Transverse colon (tissue), 4 donors: ENCODE measurements at regions not wholly inside any gene's neighbourhood (a gene's known extent, or its start where the extent isn't known, plus 50 kb on each side); places are given as distances from the start of the nearest gene placed in this dataset.

Source experiments
- DNase-seq: peaks from one replicate; pipeline ENCODE4 v3.0.0-alpha.2; 2019
- H3K27ac ChIP-seq, 4 donors: fragments of 200-600 bp; sonication (generic); 2 replicates each; pipeline ENCODE4 v1.5.1; 2016 to 2018; ENCODE audit warnings: inconsistent platforms in 4 of 4
- H3K27me3 ChIP-seq: fragments of 200-600 bp; sonication (generic); 2 replicates; pipeline ENCODE4 v1.5.1; 2017; ENCODE audit warnings: inconsistent platforms
- H3K36me3 ChIP-seq, 4 donors: fragments of 200-600 bp; sonication (generic); 2 replicates each; pipeline ENCODE4 v1.5.1; 2017 to 2019; ENCODE audit warnings: inconsistent platforms in 4 of 4
- H3K4me1 ChIP-seq, 4 donors: fragments of 200-600 bp; sonication (generic); 2 replicates each; pipeline ENCODE4 v1.5.1; 2017 to 2020; ENCODE audit warnings: inconsistent platforms in 4 of 4
- H3K4me3 ChIP-seq, 4 donors: fragments of 200-600 bp; sonication (generic); 1 replicate in 1 of 4; 2 replicates in 3 of 4; pipeline versions ENCODE4 v1.5.1 to v1.6.1; 2017 to 2019; ENCODE audit warnings: inconsistent platforms in 4 of 4
- H3K9me3 ChIP-seq, 2 donors: fragments of 200-600 bp; sonication (generic); 2 replicates each; pipeline ENCODE4 v1.5.1; 2017 to 2019; ENCODE audit warnings: inconsistent platforms in 2 of 2
- EP300 ChIP-seq: sonication (generic); formaldehyde crosslinking; IDR thresholded peaks from one replicate; pipeline ENCODE4 v1.6.1; 2017; ENCODE audit warnings: antibody characterized with exemption, low read depth
- POLR2A ChIP-seq: fragments of 450-650 bp; IDR thresholded peaks from one replicate; pipeline ENCODE4 v1.6.1; 2016; ENCODE audit warnings: antibody characterized with exemption, mild to moderate bottlenecking, moderate library complexity
- POLR2AphosphoS5 ChIP-seq, 3 donors: sonication (generic); formaldehyde crosslinking; IDR thresholded peaks; one replicate each; pipeline ENCODE4 v1.6.1; 2016; ENCODE audit warnings: antibody characterized with exemption in 3 of 3
- WGBS, 2 donors: methylation state at CpG; one replicate each; pipeline ENCODE4 v1.1.5; 2018; ENCODE audit warnings: low coverage in 1 of 2; 5-methylcytosine and 5-hydroxymethylcytosine counted together
- in situ Hi-C, 4 donors: fragments of 200-750 bp; cut with MboI; loops; one replicate each; pipeline versions ENCODE4 v1.15.0 to v1.15.1; 2017; ENCODE audit warnings: low sequenced_read_pairs in 3 of 4, low pct_ligation_motif_present in 1 of 4, low pct_unique_long_range_greater_than_20kb in 1 of 4
- intact Hi-C: fragments of 100-400 bp; cut with DNase I; formaldehyde crosslinking; loops from one replicate; pipeline ENCODE4 v1.15.1; 2023; ENCODE audit warnings: low total_unique reads
- TF ChIP-seq, protein P1 (sequence below), 5 experiments: fragments of 200-600 bp in 3 of 5; fragments of 450-650 bp in 2 of 5; sonication (generic) in 3 of 5; IDR thresholded peaks; 1 replicate in 2 of 5; 2 replicates in 3 of 5; pipeline ENCODE4 v1.5.1; 2016 to 2017; ENCODE audit warnings: antibody characterized with exemption in 5 of 5, inconsistent platforms in 3 of 5, mild to moderate bottlenecking in 2 of 5, moderate library complexity in 1 of 5

DNA sequence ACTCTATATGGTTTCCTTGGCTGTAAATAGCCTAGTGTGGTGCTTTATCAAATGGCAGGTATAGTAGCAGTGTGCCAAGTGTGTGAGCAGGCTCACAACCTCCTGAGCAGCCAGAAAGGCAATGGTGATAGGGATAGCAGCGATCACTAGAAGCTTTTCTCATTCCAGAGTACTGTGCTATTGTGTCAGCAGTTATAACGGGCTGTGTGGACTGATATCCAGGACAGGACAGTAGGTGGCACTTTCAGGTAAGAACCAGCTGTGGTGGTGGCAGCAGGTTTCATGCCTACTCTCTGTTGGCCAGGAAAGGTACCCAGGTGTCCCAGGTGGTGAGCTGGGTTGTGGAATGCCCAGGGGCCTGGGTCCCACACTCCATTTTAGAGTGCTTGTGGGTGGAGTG, 448.8 kb upstream of the BTBD3 start:
- no peaks in the 10 kb centered on the region for H3K27me3 ChIP-seq
- no peak overlapping the region for H3K4me3 ChIP-seq
- no peak for DNase-seq
- in situ Hi-C loops: no loop called here
- TF ChIP-seq EP300: no peak
- TF ChIP-seq POLR2AphosphoS5 (IDR thresholded peaks at IDR 0.05): no peak
- H3K9me3 ChIP-seq: no peaks in the 10 kb centered on the region
- 93 to 94% methylated on average over 2 of the region's 2 CpGs for WGBS, 2 donors
- no peaks in the 10 kb centered on the region for H3K36me3 ChIP-seq
- intact Hi-C loops: no loop called here
- H3K27ac ChIP-seq: no peak overlapping the region
- no peaks in the 10 kb centered on the region for H3K4me1 ChIP-seq

DNA sequence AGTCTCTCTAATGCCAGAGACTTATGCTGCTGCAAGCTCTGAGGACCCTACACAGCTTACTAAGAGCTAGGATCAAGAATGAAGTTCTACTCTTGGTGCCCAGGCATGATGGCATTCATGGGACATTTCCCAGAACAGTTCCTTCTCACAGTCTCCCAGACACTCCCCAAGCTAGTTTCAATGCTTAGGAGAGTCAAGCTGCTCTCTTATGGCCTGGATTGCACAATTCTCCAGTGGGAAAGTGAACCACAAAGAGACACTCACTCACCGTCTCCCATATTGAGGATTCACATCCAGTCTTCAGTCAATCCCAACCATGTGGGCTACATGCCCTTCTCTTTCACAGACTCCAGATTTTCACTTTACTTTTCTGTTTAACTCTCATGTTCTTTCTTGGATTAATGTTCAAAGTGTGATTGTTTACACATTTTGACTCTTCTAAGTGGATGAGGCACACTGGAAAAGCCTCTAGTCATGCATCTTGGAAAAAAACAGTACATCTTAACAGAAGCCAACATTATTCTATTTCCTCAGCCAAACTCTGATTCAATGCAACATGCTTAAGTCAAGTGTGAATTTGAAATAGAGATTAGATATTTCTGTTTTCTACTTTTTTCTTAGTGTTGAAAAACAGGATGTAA, 447.8 kb upstream of the BTBD3 start:
- in situ Hi-C loops: no loop called here
- DNase-seq: no peak
- 76 to 80% methylated on average over 1 of the region's 1 CpG for WGBS, 2 donors

DNA sequence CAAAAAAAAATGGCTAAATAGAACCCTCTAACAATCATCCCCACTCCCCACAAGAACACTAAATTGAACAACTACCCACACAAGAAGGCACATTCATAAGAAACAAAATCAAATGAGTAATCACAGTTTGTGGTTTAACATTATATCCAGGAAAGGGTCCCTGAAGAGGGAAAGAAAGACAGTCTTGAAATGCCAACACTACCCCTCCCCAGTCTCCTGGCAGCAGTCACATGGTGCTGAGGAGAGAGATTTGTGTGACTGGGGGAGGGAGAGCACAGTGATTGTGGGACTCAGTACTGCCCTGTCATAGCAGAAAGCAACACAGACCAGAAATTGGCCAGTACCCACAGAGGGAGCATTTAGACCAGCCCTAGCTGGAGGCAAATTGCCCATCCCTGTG, 443.7 kb upstream of the BTBD3 start:
- in situ Hi-C loops (no loop called here), intact Hi-C loops (no loop called here)
- H3K9me3 ChIP-seq: no peaks in the 10 kb centered on the region
- no peak overlapping the region for H3K27ac ChIP-seq
- H3K27me3 ChIP-seq: no peaks in the 10 kb centered on the region
- DNase-seq: no peak
- H3K36me3 ChIP-seq: no peaks in the 10 kb centered on the region
- H3K4me1 ChIP-seq: no peaks in the 10 kb centered on the region
- no peak overlapping the region for H3K4me3 ChIP-seq
- TF ChIP-seq POLR2AphosphoS5 (IDR thresholded peaks at IDR 0.05) (no peak), EP300 (no peak)

More for the DNA sequence above, 447.8 kb upstream of the BTBD3 start:
- H3K27ac ChIP-seq: no peak overlapping the region
- no peak overlapping the region for H3K4me3 ChIP-seq
- no peaks in the 10 kb centered on the region for H3K36me3 ChIP-seq
- no peaks in the 10 kb centered on the region for H3K27me3 ChIP-seq
- intact Hi-C loops: no loop called here
- H3K4me1 ChIP-seq: no peaks in the 10 kb centered on the region
- no peak for TF ChIP-seq EP300
- TF ChIP-seq POLR2A: no peak
- TF ChIP-seq, protein P1, sequence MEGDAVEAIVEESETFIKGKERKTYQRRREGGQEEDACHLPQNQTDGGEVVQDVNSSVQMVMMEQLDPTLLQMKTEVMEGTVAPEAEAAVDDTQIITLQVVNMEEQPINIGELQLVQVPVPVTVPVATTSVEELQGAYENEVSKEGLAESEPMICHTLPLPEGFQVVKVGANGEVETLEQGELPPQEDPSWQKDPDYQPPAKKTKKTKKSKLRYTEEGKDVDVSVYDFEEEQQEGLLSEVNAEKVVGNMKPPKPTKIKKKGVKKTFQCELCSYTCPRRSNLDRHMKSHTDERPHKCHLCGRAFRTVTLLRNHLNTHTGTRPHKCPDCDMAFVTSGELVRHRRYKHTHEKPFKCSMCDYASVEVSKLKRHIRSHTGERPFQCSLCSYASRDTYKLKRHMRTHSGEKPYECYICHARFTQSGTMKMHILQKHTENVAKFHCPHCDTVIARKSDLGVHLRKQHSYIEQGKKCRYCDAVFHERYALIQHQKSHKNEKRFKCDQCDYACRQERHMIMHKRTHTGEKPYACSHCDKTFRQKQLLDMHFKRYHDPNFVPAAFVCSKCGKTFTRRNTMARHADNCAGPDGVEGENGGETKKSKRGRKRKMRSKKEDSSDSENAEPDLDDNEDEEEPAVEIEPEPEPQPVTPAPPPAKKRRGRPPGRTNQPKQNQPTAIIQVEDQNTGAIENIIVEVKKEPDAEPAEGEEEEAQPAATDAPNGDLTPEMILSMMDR (IDR thresholded peaks at IDR 0.05): no peak
- TF ChIP-seq POLR2AphosphoS5 (IDR thresholded peaks at IDR 0.05): no peak
- H3K9me3 ChIP-seq: no peaks in the 10 kb centered on the region

DNA sequence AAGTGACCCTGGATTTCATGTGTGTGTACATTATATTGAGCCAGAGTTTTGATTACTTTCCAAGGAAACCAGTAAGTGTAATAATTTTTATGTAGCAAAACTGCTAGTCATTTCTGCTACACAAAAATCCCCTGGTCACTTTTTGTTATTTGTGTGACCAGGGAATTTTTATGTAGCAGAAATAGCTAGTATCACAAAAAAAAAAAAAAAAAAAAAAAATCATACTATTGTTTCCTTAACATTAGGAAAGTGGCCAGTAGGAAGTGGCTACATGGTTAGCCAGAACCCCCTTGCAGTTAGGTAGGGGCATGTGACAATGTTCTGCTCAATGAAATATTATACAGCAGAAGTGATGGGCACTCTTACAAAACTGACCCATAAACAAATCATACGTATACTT, 434.0 kb upstream of the BTBD3 start:
- no peak for DNase-seq
- Histone ChIP-seq H3K36me3 (no peaks in the 10 kb centered on the region), H3K9me3 (no peaks in the 10 kb centered on the region), H3K4me1 (no peaks in the 10 kb centered on the region), H3K27ac (no peak overlapping the region), H3K4me3 (no peak overlapping the region), H3K27me3 (no peaks in the 10 kb centered on the region)
- in situ Hi-C loops: no loop called here
- 70 to 75% methylated on average over 1 of the region's 1 CpG for WGBS, 2 donors
- intact Hi-C loops: no loop called here
- TF ChIP-seq POLR2AphosphoS5 (IDR thresholded peaks at IDR 0.05) (no peak), POLR2A (no peak), EP300 (no peak)

DNA sequence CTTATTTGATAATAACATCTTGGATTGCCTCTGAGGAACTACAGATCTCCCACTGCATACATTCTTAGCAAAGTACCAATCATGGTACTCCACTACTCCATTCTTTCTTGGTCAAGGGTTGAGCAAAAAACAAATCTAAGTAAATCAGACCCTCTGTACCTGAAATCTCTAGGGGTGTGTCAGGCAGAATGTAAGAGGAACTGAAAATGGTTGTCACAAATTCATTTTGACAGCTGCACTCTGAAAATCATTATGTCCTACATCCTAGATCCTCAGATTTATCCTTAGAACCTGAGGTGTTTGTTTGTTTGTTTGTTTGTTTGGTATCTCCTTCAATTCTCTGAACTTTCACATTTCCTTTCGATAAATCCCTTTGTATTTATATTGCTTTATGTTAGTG, 433.2 kb upstream of the BTBD3 start:
- no peaks in the 10 kb centered on the region for H3K9me3 ChIP-seq
- 63% methylated on average over 1 of the region's 1 CpG; no CpG with 5 or more reads in 1 of the 2 donors for WGBS, 2 donors
- H3K36me3 ChIP-seq: no peaks in the 10 kb centered on the region
- no peak for TF ChIP-seq POLR2AphosphoS5 (IDR thresholded peaks at IDR 0.05)
- no peak for TF ChIP-seq POLR2A
- TF ChIP-seq, protein P1 (IDR thresholded peaks at IDR 0.05): no peak
- no peak for TF ChIP-seq EP300
- H3K4me1 ChIP-seq: no peaks in the 10 kb centered on the region
- in situ Hi-C loops: no loop called here
- no peak for DNase-seq
- intact Hi-C loops: no loop called here
- no peak overlapping the region for H3K27ac ChIP-seq
- H3K4me3 ChIP-seq: no peak overlapping the region
- no peaks in the 10 kb centered on the region for H3K27me3 ChIP-seq

DNA sequence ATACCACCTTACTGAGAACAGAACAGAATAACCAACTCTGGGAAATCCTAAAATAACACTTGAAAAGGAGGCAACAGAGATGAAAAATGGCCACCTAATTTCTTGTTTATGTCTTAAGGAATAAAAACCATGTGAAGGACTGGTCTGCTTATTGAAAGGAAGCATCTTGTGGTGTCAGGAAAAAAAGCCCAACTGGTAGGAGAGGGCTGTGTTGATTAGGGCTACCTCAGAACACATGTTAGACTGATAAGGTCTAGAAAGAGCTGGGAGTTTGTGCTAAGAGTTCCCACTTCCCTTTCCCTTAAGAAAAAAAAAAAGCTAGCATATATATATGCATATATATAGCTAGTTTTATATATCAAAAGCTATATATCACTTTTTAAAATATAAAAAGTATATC, 425.3 kb upstream of the BTBD3 start:
- in situ Hi-C loops (no loop called here), intact Hi-C loops (no loop called here)
- Histone ChIP-seq H3K36me3 (no peaks in the 10 kb centered on the region), H3K27me3 (no peaks in the 10 kb centered on the region), H3K27ac (no peak overlapping the region), H3K4me1 (no peaks in the 10 kb centered on the region), H3K4me3 (no peak overlapping the region), H3K9me3 (no peaks in the 10 kb centered on the region)
- TF ChIP-seq POLR2A: no peak
- TF ChIP-seq EP300: no peak
- no peak for TF ChIP-seq POLR2AphosphoS5 (IDR thresholded peaks at IDR 0.05)
- TF ChIP-seq, protein P1 (IDR thresholded peaks at IDR 0.05): no peak
- DNase-seq: no peak
